Adrenal gland (tissue), 9 donors: ENCODE measurements at regions not wholly inside any gene's neighbourhood (a gene's known extent, or its start where the extent isn't known, plus 50 kb on each side); places are given as distances from the start of the nearest gene placed in this dataset.

ENCODE experiments used
- DNase-seq, 7 donors: peaks; one replicate each; pipeline ENCODE4 v3.0.0-alpha.2; 2019 to 2020
- H3K27ac ChIP-seq, 5 donors: fragments of 200-600 bp; sonication (generic) in 4 of 5; 1 replicate in 3 of 5; 2 replicates in 2 of 5; pipeline versions ENCODE4 v1.5.1 to v1.8.0; 2016 to 2020; ENCODE audit warnings: mild to moderate bottlenecking in 1 of 5
- H3K27me3 ChIP-seq: fragments of 200-600 bp; 2 replicates; pipeline ENCODE4 v1.8.0; 2021
- H3K36me3 ChIP-seq, 2 donors: fragments of 200-600 bp; replicated peaks in 1 of 2; 1 replicate in 1 of 2; 2 replicates in 1 of 2; pipeline versions ENCODE4 v1.5.1 to v1.8.0; 2018 to 2022
- H3K4me1 ChIP-seq, 2 donors: fragments of 200-600 bp; replicated peaks in 1 of 2; 1 replicate in 1 of 2; 2 replicates in 1 of 2; pipeline versions ENCODE4 v1.5.1 to v1.8.0; 2018 to 2021
- H3K4me3 ChIP-seq, 4 donors: fragments of 200-600 bp; sonication (generic) in 3 of 4; one replicate each; pipeline ENCODE4 v1.5.1; 2016 to 2018
- H3K9me3 ChIP-seq, 3 donors: fragments of 200-600 bp; sonication (generic) in 1 of 3; replicated peaks in 1 of 3; 1 replicate in 2 of 3; 2 replicates in 1 of 3; pipeline versions ENCODE4 v1.5.1 to v1.8.0; 2016 to 2021
- POLR2A ChIP-seq, 2 donors: fragments of 450-650 bp; IDR thresholded peaks; one replicate each; pipeline ENCODE4 v1.6.1; 2017; ENCODE audit warnings: antibody characterized with exemption in 2 of 2, mild to moderate bottlenecking in 2 of 2, moderate library complexity in 1 of 2
- WGBS, 4 donors: extraction: QIAGEN DNeasy Blood & Tissue Kit in 2 of 4; methylation state at CpG; one replicate each; pipeline versions ENCODE4 v1.1.5 to v1.1.7; 2013 to 2017; 5-methylcytosine and 5-hydroxymethylcytosine counted together
- intact Hi-C, 2 donors: fragments of 100-400 bp; cut with DNase I; formaldehyde crosslinking; loops; one replicate each; pipeline versions ENCODE4 v1.14.1 to v1.15.0; 2022 to 2023
- TF ChIP-seq, protein P1 (sequence below), 6 experiments: fragments of 450-650 bp in 4 of 6; fragments of 200-600 bp in 2 of 6; sonication (generic) in 1 of 6; IDR thresholded peaks; 1 replicate in 5 of 6; 2 replicates in 1 of 6; pipeline versions ENCODE4 v1.5.1 to v1.8.0; 2016 to 2021; ENCODE audit warnings: antibody characterized with exemption in 6 of 6, mild to moderate bottlenecking in 2 of 6, moderate library complexity in 1 of 6
- donor health status: healthy with polysubstance abuse.
- donor health status: Bipolar disorder and iron deficiency.
- donor health status: DM: yes; HTN: yes; CAD: no.
- donor health status: DM: no; HTN: no; CAD: no.
- donor health status: DM: no; HTN: no; CAD: no.

DNA sequence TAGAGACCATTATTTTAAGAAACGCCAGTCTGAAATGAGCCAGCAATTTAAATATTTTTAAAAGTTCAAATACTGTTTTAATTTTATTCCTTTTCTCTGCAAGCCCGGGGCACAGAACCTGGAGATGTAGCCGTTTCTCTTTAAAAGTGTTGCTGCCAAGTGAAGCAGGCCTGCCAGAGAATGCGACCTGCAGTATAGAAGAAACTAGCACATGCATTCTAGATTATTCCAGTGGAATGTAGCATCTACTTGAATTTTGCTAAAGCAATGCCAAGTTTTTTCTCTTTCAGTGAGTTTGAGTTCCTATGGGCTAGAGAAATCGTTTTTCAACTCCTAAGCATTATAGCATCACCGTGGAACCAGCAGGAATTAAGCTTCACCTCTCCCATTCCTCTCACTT is 101.3 kb downstream of the QRSL1 start:
- Histone ChIP-seq H3K36me3 (no peaks in the 10 kb centered on the region), H3K9me3 (no peaks in the 10 kb centered on the region), H3K27ac (no peak overlapping the region), H3K4me3 (no peak overlapping the region), H3K4me1 (no peaks in the 10 kb centered on the region), H3K27me3 (no peaks in the 10 kb centered on the region)
- intact Hi-C loops = no loop called here
- DNase-seq = no peak
- 61 to 64% (median 63%) methylated on average over 6 of the region's 6 CpGs for WGBS, 4 donors
- TF ChIP-seq, protein P1, sequence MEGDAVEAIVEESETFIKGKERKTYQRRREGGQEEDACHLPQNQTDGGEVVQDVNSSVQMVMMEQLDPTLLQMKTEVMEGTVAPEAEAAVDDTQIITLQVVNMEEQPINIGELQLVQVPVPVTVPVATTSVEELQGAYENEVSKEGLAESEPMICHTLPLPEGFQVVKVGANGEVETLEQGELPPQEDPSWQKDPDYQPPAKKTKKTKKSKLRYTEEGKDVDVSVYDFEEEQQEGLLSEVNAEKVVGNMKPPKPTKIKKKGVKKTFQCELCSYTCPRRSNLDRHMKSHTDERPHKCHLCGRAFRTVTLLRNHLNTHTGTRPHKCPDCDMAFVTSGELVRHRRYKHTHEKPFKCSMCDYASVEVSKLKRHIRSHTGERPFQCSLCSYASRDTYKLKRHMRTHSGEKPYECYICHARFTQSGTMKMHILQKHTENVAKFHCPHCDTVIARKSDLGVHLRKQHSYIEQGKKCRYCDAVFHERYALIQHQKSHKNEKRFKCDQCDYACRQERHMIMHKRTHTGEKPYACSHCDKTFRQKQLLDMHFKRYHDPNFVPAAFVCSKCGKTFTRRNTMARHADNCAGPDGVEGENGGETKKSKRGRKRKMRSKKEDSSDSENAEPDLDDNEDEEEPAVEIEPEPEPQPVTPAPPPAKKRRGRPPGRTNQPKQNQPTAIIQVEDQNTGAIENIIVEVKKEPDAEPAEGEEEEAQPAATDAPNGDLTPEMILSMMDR (IDR thresholded peaks at IDR 0.05) = no peak
- no peak for TF ChIP-seq POLR2A (IDR thresholded peaks at IDR 0.05)

DNA sequence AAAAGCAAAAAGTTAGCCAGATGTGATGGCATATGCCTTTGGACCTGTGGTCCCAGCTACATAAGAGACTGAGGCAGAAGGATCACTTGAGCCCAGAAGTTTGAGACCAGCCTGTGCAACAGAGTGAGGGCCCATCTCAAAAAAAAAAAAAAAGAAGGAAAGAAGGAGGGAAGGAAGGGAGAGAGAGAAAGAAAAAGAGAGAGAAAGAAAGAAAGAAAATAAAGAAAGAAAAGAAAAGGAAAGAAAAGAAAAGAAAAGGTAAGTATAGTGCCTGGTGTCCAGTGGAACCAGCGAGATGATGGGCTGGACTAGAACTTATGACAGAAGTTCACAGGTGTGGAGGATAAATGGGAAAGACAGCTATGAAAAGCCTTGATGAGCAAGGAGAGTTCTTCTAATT is 100.9 kb downstream of the QRSL1 start:
- Histone ChIP-seq H3K4me1 (no peaks in the 10 kb centered on the region), H3K27me3 (no peaks in the 10 kb centered on the region), H3K4me3 (no peak overlapping the region), H3K36me3 (no peaks in the 10 kb centered on the region), H3K27ac (no peak overlapping the region), H3K9me3 (no peaks in the 10 kb centered on the region)
- 90 to 98% (median 93%) methylated on average over 1 of the region's 1 CpG for WGBS, 4 donors
- no peak for DNase-seq
- intact Hi-C loops = no loop called here
- TF ChIP-seq POLR2A (IDR thresholded peaks at IDR 0.05) = no peak

DNA sequence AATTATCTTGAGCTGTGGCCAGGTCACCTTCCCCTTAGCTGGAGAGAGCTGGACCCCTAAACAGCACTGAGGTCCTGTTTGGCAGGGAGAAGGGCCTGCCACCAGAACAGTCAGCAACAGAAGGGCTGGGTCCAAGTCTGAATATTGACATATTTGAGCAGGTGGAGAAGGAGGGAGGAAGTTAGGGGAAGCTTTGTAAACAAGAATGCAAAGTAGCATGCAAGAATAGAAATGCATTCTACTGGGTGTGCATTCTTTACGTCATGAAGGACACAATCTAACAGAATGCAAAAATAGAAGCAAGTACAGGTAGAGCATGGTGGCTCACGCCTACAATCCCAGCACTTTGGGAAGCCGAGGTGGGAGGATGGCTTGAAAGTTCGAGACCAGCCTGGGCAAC is 100.5 kb downstream of the QRSL1 start:
- DNase-seq = no peak
- Histone ChIP-seq H3K4me1 (no peaks in the 10 kb centered on the region), H3K27me3 (no peaks in the 10 kb centered on the region), H3K36me3 (no peaks in the 10 kb centered on the region), H3K27ac (no peak overlapping the region), H3K4me3 (no peak overlapping the region), H3K9me3 (no peaks in the 10 kb centered on the region)
- intact Hi-C loops = no loop called here
- WGBS, 4 donors = 65 to 77% (median 72%) methylated on average over 4 of the region's 4 CpGs
- TF ChIP-seq, protein P1 (IDR thresholded peaks at IDR 0.05) = no peak
- TF ChIP-seq POLR2A (IDR thresholded peaks at IDR 0.05) = no peak

DNA sequence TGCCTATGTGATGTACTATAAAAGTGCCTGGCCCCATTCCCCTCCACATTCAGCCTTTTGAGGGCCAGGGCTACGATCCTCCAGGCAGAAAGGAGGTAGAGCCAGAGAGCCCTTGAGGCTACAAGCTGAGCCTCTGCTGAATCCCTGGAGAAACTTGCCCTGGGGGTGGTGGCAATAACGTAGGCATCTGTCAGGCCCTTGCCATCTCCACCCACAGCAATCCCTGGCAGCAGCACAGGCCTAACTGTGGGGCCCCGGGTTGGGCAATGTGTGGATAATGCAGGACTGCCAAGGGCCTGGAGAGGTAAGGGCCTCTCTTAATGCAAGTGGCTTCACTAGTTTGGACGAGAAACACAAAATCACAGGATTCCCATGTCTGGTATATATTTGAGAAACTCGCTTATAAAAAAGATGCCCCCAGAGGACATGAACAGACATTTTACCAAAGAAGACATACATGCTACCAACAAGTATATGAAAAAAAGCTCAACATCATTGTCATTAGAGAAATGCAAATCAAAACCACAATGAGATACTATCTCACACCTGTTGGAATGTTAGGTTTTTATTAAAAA is 99.0 kb downstream of the QRSL1 start:
- no peaks in the 10 kb centered on the region for H3K27me3 ChIP-seq
- no peak for DNase-seq
- H3K4me1 ChIP-seq = no peaks in the 10 kb centered on the region
- no peaks in the 10 kb centered on the region for H3K36me3 ChIP-seq
- H3K4me3 ChIP-seq = no peak overlapping the region
- H3K9me3 ChIP-seq = no peaks in the 10 kb centered on the region
- TF ChIP-seq, protein P1 (IDR thresholded peaks at IDR 0.05) = no peak
- no peak for TF ChIP-seq POLR2A (IDR thresholded peaks at IDR 0.05)
- 73 to 81% (median 80%) methylated on average over 4 to 5 of the region's 5 CpGs for WGBS, 4 donors
- intact Hi-C loops = no loop called here
- H3K27ac ChIP-seq = no peak overlapping the region

DNA sequence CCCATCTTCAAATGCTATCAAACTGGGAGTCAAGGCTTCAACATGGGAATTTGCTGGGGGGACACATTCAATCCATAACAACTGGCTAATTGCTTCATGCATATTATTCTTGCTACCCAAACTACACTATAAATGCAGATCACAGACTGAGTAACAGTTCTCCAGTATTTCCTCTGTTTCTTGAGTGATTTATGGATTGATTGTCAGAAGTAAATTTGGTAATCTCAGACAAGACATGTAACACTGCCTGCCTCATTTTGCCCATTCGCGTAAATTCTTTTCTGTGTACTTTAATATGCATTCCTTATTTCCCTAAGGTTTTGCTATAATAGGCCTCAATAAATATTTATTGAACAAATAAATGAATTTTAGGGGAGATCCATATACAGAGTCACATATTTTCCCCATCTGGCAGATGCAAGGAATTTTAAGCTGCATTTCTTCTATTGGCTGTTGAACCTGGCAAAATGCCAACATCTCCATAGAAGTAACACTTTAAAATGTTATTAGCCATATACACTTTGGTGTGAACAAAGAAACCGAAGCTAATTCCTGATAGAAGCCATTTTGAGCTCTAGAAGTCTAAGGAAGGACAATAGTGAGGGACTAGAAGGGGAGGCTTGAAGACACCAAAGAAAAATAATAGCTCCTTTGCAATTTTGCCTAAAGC is 98.2 kb downstream of the QRSL1 start:
- WGBS, 4 donors = 79 to 85% (median 81%) methylated on average over 3 of the region's 3 CpGs
- TF ChIP-seq, protein P1 (IDR thresholded peaks at IDR 0.05) = no peak
- TF ChIP-seq POLR2A (IDR thresholded peaks at IDR 0.05) = no peak
- H3K27ac ChIP-seq = no peak overlapping the region
- no peaks in the 10 kb centered on the region for H3K36me3 ChIP-seq
- no peaks in the 10 kb centered on the region for H3K27me3 ChIP-seq
- no peak overlapping the region for H3K4me3 ChIP-seq
- intact Hi-C loops = no loop called here
- no peaks in the 10 kb centered on the region for H3K4me1 ChIP-seq
- no peaks in the 10 kb centered on the region for H3K9me3 ChIP-seq
- DNase-seq = no peak
